ENCODE measurements at regions not wholly inside any gene's neighbourhood (a gene's known extent, or its start where the extent isn't known, plus 50 kb on each side); places are given as distances from the start of the nearest gene placed in this dataset.
A peak's percentile ranks its signal among the peaks of the same experiment; 100 is the strongest.
"Not testable (repeated sequence)": the region's sequence is repeated elsewhere in the genome, so short reads cannot be mapped to it uniquely, and the experiment has no call there.

DNA sequence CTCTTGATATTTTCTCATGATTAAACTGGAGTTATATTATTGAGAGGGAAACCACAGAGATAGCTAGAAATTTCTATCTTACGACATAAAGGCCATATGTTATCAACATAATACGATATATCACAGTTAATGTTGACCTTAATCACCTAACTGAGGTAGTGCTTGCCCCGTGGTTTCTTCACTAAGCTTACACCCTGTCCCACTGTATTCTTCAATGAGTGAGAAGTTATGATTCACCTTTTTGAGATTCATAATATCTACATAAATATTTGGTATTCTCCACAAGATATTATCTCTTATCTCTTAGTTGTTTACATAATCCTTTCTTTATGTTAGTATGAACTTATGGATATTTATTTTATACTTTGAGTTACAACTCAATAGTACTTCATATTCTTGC is 1714.1 kb downstream of the BRINP3 start:
- Histone ChIP-seq H3K4me1 (replicated peaks in 1 of 2) (no peaks in the 10 kb centered on the region), H3K27ac (no peak overlapping the region), H3K4me3 (no peak overlapping the region)
- in situ Hi-C loops (cut with MboI; ENCODE audit: low pct_unique_long_range_greater_than_20kb in 2 of 9, low sequenced_read_pairs in 9 of 9, unreplicated experiment in 9 of 9), result no loop called here
- 0 to 100% (median 89%) methylated on average over 1 to 3 of the region's 3 CpGs for WGBS, 10 experiments
- ATAC-seq (replicated peaks in 6 of 8), result no peak

DNA sequence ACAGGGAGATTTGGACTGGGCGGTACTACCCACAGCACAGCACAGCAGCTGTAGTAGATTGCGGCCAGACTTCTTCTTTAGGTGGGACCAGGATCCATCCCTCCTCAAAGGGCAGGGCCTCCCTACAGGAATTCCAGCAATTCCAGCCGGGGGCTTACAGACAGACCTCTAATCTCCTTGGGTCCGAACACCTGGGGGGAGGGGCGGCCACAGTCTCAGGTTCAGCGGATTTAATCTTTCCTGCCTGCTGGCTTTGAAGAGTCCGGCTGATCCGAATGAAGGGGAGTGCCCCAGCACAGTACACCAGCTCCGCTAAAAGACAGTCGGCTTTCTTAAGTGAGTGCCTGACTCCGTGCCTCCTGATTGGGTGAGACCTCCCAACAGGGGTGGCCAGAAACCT is 1708.5 kb downstream of the BRINP3 start:
- ATAC-seq (replicated peaks in 6 of 8), result no peak
- WGBS, 10 experiments, result 27 to 96% (median 87%) methylated on average over 1 to 9 of the region's 11 CpGs; no CpG with 5 or more reads in 3 of the 10 experiments
- H3K4me1 ChIP-seq (replicated peaks in 1 of 2), result no peaks in the 10 kb centered on the region
- in situ Hi-C loops (cut with MboI; ENCODE audit: low pct_unique_long_range_greater_than_20kb in 2 of 9, low sequenced_read_pairs in 9 of 9, unreplicated experiment in 9 of 9), result no loop called here
- no peak overlapping the region for H3K27ac ChIP-seq
- H3K4me3 ChIP-seq, result no peak overlapping the region

- no peaks in the 10 kb centered on the region for H3K4me1 ChIP-seq (replicated peaks in 1 of 2)
- no peak for ATAC-seq (replicated peaks in 6 of 8)
- H3K27ac ChIP-seq, result no peak overlapping the region
- WGBS, 10 experiments, result 30 to 100% (median 81%) methylated on average over 1 of the region's 1 CpG
- no peak overlapping the region for H3K4me3 ChIP-seq
- in situ Hi-C loops (cut with MboI; ENCODE audit: low pct_unique_long_range_greater_than_20kb in 2 of 9, low sequenced_read_pairs in 9 of 9, unreplicated experiment in 9 of 9), result no loop called here
Measured at GRCh38 chr1:188769936-188770335, 1707.7 kb downstream of the BRINP3 start.

GRCh38 chr1:188778578-188778977 is 1699.1 kb downstream of the BRINP3 start:
- 0 to 100% (median 40%) methylated on average over 1 to 2 of the region's 2 CpGs; no CpG with 5 or more reads in 1 of the 10 experiments for whole genome bisulfite sequencing, 10 experiments
- H3K4me3 ChIP-seq, result no peak overlapping the region
- H3K4me1 ChIP-seq (replicated peaks in 1 of 2), result no peaks in the 10 kb centered on the region
- no peak overlapping the region for H3K27ac ChIP-seq
- in situ Hi-C loops (cut with MboI; ENCODE audit: low pct_unique_long_range_greater_than_20kb in 2 of 9, low sequenced_read_pairs in 9 of 9, unreplicated experiment in 9 of 9), result no loop called here
- ATAC-seq (replicated peaks in 6 of 8), result no peak

- in situ Hi-C loops (cut with MboI; ENCODE audit: low pct_unique_long_range_greater_than_20kb in 2 of 9, low sequenced_read_pairs in 9 of 9, unreplicated experiment in 9 of 9), result no loop called here
- ATAC-seq (replicated peaks in 6 of 8), result peak in 5 of 8 experiments; percentile 44 to 100 (median 85)
- H3K4me3 ChIP-seq, result no peak overlapping the region
- H3K4me1 ChIP-seq (replicated peaks in 1 of 2), result no peaks in the 10 kb centered on the region
- 0 to 90% (median 57%) methylated on average over 1 to 6 of the region's 6 CpGs for WGBS, 10 experiments
- no peak overlapping the region for H3K27ac ChIP-seq
Measured at GRCh38 chr1:188782220-188782841, 1695.3 kb downstream of the BRINP3 start.

DNA sequence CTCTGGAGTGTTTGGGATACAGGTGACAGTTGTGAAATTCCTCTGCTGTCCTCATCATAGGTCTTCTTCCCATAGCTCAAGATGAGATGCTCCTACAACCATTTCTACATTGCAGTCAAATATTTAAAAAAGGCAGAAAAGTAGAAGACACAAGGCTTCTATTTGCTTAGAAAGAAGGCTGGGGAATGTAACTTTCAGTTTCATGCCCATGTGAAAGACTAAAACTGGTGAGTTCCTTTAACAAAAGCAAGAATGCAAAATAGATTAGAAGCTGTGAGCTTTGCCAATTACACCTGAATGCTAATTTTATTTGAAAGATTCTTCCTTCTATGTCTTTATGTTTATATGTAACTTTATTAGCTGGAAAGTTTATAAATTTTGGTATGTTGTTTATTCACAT is 1682.7 kb downstream of the BRINP3 start:
- H3K4me1 ChIP-seq (replicated peaks in 1 of 2), result no peaks in the 10 kb centered on the region
- no peak overlapping the region for H3K4me3 ChIP-seq
- no peak overlapping the region for H3K27ac ChIP-seq
- in situ Hi-C loops (cut with MboI; ENCODE audit: low pct_unique_long_range_greater_than_20kb in 2 of 9, low sequenced_read_pairs in 9 of 9, unreplicated experiment in 9 of 9), result no loop called here
- no peak for ATAC-seq (replicated peaks in 6 of 8)

- 0 to 100% (median 51%) methylated on average over 1 to 2 of the region's 2 CpGs; no CpG with 5 or more reads in 2 of the 10 experiments for WGBS, 10 experiments
- H3K4me3 ChIP-seq; in situ Hi-C loops (cut with MboI; ENCODE audit: low pct_unique_long_range_greater_than_20kb in 2 of 9, low sequenced_read_pairs in 9 of 9, unreplicated experiment in 9 of 9): not testable (repeated sequence)
Measured at GRCh38 chr1:188812153-188812552, 1665.5 kb downstream of the BRINP3 start.

GRCh38 chr1:188812836-188813573 is 1664.7 kb downstream of the BRINP3 start:
- H3K4me1 ChIP-seq (replicated peaks in 1 of 2); ATAC-seq (replicated peaks in 6 of 8); in situ Hi-C loops (cut with MboI; ENCODE audit: low pct_unique_long_range_greater_than_20kb in 2 of 9, low sequenced_read_pairs in 9 of 9, unreplicated experiment in 9 of 9); H3K4me3 ChIP-seq; H3K27ac ChIP-seq: not testable (repeated sequence)
- 89 to 100% (median 98%) methylated on average over 5 to 8 of the region's 39 CpGs; no CpG with 5 or more reads in 7 of the 10 experiments for WGBS, 10 experiments

More at GRCh38 chr1:188812153-188812552, 1665.5 kb downstream of the BRINP3 start:
- not testable (repeated sequence) for H3K27ac ChIP-seq; ATAC-seq (replicated peaks in 6 of 8); H3K4me1 ChIP-seq (replicated peaks in 1 of 2)

DNA sequence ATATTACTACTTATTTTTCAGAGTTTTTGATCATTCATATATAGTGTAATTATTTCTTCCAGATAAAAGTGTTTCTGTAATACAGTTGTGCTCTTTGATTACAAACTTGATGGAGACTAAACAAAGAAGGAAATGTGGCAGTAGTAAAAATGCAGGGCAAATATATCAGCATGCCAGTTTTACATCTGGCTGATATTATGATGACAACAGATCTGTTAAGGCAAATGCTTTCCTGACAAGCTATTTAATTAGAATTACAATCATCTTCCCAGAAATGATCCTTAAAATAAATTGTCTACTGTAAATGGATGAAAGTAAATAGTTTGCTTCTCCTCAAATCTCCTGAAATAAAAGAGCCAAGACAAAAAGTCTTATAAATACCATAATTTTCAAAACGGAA is 1659.8 kb downstream of the BRINP3 start:
- no peak overlapping the region for H3K27ac ChIP-seq
- no peak for ATAC-seq (replicated peaks in 6 of 8)
- no peak overlapping the region for H3K4me3 ChIP-seq
- in situ Hi-C loops (cut with MboI; ENCODE audit: low pct_unique_long_range_greater_than_20kb in 2 of 9, low sequenced_read_pairs in 9 of 9, unreplicated experiment in 9 of 9), result no loop called here
- WGBS, 10 experiments, result 0 to 100% (median 63%) methylated on average over 1 of the region's 1 CpG; no CpG with 5 or more reads in 2 of the 10 experiments
- no peaks in the 10 kb centered on the region for H3K4me1 ChIP-seq (replicated peaks in 1 of 2)

- in situ Hi-C loops (cut with MboI; ENCODE audit: low pct_unique_long_range_greater_than_20kb in 2 of 9, low sequenced_read_pairs in 9 of 9, unreplicated experiment in 9 of 9), result no loop called here
- H3K4me1 ChIP-seq (replicated peaks in 1 of 2), result peaks cover 0 to 2% of the 10 kb centered on the region in 2 donors
- no peak overlapping the region for H3K4me3 ChIP-seq
- WGBS, 10 experiments, result 0 to 100% (median 48%) methylated on average over 1 to 2 of the region's 2 CpGs; no CpG with 5 or more reads in 2 of the 10 experiments
- ATAC-seq (replicated peaks in 6 of 8), result no peak
- H3K27ac ChIP-seq, result no peak overlapping the region
Measured at GRCh38 chr1:188822248-188822647, 1655.4 kb downstream of the BRINP3 start.

DNA sequence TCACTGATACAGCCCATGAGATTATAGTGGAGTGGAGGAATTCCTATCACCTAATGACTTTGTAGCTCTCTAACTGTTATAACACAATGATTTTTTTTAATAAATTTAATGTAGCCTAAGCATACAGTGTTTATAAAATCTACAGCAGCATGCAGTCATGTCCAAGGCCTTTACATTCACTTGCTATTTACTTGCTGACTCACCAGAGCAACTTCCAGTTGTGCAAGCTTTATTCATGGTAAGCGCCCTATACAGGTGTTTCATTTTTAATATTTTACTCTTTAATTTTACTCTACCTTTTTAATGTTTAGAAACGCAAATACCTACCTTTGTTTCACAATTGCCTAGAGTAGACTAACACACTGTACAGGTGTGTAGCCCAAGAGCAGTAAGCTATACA is 1652.2 kb downstream of the BRINP3 start:
- ATAC-seq (replicated peaks in 6 of 8), result no peak
- Histone ChIP-seq H3K4me1 (replicated peaks in 1 of 2) (peaks cover 0 to 3% of the 10 kb centered on the region in 2 donors), H3K4me3 (no peak overlapping the region), H3K27ac (no peak overlapping the region)
- WGBS, 10 experiments, result 10 to 100% (median 86%) methylated on average over 1 to 2 of the region's 2 CpGs; no CpG with 5 or more reads in 1 of the 10 experiments
- in situ Hi-C loops (cut with MboI; ENCODE audit: low pct_unique_long_range_greater_than_20kb in 2 of 9, low sequenced_read_pairs in 9 of 9, unreplicated experiment in 9 of 9), result no loop called here

DNA sequence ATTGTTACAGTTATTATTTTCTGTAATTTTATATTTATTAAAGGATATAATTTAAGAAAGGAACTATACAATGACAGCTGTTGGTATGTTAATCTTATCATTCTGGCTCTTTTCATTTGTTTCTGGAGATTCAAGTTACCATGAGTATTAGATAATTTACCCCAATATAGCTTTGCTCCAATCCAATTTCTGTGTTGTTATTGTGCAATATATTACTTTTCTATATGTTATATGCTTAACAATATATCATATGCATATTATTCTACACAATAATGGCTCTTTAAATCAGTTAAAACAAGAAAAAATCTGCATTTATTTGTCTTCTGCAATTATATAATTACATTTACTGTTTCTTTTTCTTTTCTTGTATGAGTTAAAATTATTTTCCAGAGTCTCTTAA is 1650.9 kb downstream of the BRINP3 start:
- ATAC-seq (replicated peaks in 6 of 8), result no peak
- H3K4me3 ChIP-seq, result no peak overlapping the region
- in situ Hi-C loops (cut with MboI; ENCODE audit: low pct_unique_long_range_greater_than_20kb in 2 of 9, low sequenced_read_pairs in 9 of 9, unreplicated experiment in 9 of 9), result no loop called here
- H3K27ac ChIP-seq, result no peak overlapping the region
- peaks cover 0 to 3% of the 10 kb centered on the region in 2 donors for H3K4me1 ChIP-seq (replicated peaks in 1 of 2)

- peak in 5 of 8 experiments; percentile 39 to 74 (median 56) for ATAC-seq (replicated peaks in 6 of 8)
- in situ Hi-C loops (cut with MboI; ENCODE audit: low pct_unique_long_range_greater_than_20kb in 2 of 9, low sequenced_read_pairs in 9 of 9, unreplicated experiment in 9 of 9), result no loop called here
- H3K4me1 ChIP-seq (replicated peaks in 1 of 2), result peaks cover 0 to 3% of the 10 kb centered on the region in 2 donors
- 3 to 71% (median 26%) methylated on average over 2 of the region's 2 CpGs for WGBS, 10 experiments
- H3K4me3 ChIP-seq, result no peak overlapping the region
- H3K27ac ChIP-seq, result no peak overlapping the region
Measured at GRCh38 chr1:188827400-188827799, 1650.3 kb downstream of the BRINP3 start.

Data from motor neuron (in vitro differentiated cells).